ENCODE measurements at regions not wholly inside any gene's neighbourhood (a gene's known extent, or its start where the extent isn't known, plus 50 kb on each side); places are given as distances from the start of the nearest gene placed in this dataset.
A peak's percentile ranks its signal among the peaks of the same experiment; 100 is the strongest.

- DNase-seq, result no peak
- Histone ChIP-seq H3K27me3 (no peaks in the 10 kb centered on the region), H3K36me3 (ENCODE audit: low read depth, missing control alignments) (no peaks in the 10 kb centered on the region), H3K4me3 (no peak overlapping the region), H3K9me3 (no peaks in the 10 kb centered on the region), H3K27ac (no peak overlapping the region), H3K4me1 (no peaks in the 10 kb centered on the region)
- TF ChIP-seq POLR2A (IDR thresholded peaks at IDR 0.05) (no peak), CTCF (IDR thresholded peaks at IDR 0.05) (no peak)
- WGBS, 2 donors, result 85 to 92% methylated on average over 3 of the region's 3 CpGs
- intact Hi-C loops (cut with DNase I; ENCODE audit: low total_unique reads), result no loop called here
Measured at GRCh38 chr3:137820366-137820765, 56.3 kb downstream of the SOX14 start.

- no peaks in the 10 kb centered on the region for H3K27me3 ChIP-seq
- WGBS, 2 donors, result 78 to 93% methylated on average over 1 of the region's 1 CpG
- H3K4me3 ChIP-seq, result no peak overlapping the region
- no peak overlapping the region for H3K27ac ChIP-seq
- no peaks in the 10 kb centered on the region for H3K4me1 ChIP-seq
- no peaks in the 10 kb centered on the region for H3K36me3 ChIP-seq (ENCODE audit: low read depth, missing control alignments)
- DNase-seq, result no peak
- no peak for TF ChIP-seq POLR2A (IDR thresholded peaks at IDR 0.05)
- TF ChIP-seq CTCF (IDR thresholded peaks at IDR 0.05), result no peak
- no peaks in the 10 kb centered on the region for H3K9me3 ChIP-seq
- intact Hi-C loops (cut with DNase I; ENCODE audit: low total_unique reads), result no loop called here
Measured at GRCh38 chr3:137835096-137835495, 71.0 kb downstream of the SOX14 start.

- Histone ChIP-seq H3K4me1 (no peaks in the 10 kb centered on the region), H3K36me3 (ENCODE audit: low read depth, missing control alignments) (no peaks in the 10 kb centered on the region), H3K27ac (no peak overlapping the region), H3K4me3 (no peak overlapping the region), H3K9me3 (no peaks in the 10 kb centered on the region), H3K27me3 (no peaks in the 10 kb centered on the region)
- 44 to 51% methylated on average over 4 of the region's 4 CpGs for WGBS, 2 donors
- no peak for TF ChIP-seq POLR2A (IDR thresholded peaks at IDR 0.05)
- no peak for TF ChIP-seq CTCF (IDR thresholded peaks at IDR 0.05)
- no peak for DNase-seq
- intact Hi-C loops (cut with DNase I; ENCODE audit: low total_unique reads), result no loop called here
Measured at GRCh38 chr3:137845194-137845593, 81.1 kb downstream of the SOX14 start.

GRCh38 chr3:137845666-137846065, 81.6 kb downstream of the SOX14 start:
- intact Hi-C loops (cut with DNase I; ENCODE audit: low total_unique reads), result no loop called here
- DNase-seq, result no peak
- Histone ChIP-seq H3K27me3 (no peaks in the 10 kb centered on the region), H3K27ac (no peak overlapping the region), H3K36me3 (ENCODE audit: low read depth, missing control alignments) (no peaks in the 10 kb centered on the region), H3K4me1 (no peaks in the 10 kb centered on the region), H3K4me3 (no peak overlapping the region), H3K9me3 (no peaks in the 10 kb centered on the region)
- TF ChIP-seq POLR2A (IDR thresholded peaks at IDR 0.05), result no peak
- no peak for TF ChIP-seq CTCF (IDR thresholded peaks at IDR 0.05)
- WGBS, 2 donors, result 84 to 85% methylated on average over 3 of the region's 3 CpGs

- H3K9me3 ChIP-seq, result no peaks in the 10 kb centered on the region
- WGBS, 2 donors, result 50 to 63% methylated on average over 13 of the region's 13 CpGs
- TF ChIP-seq CTCF (IDR thresholded peaks at IDR 0.05) (no peak), POLR2A (IDR thresholded peaks at IDR 0.05) (no peak)
- no peaks in the 10 kb centered on the region for H3K36me3 ChIP-seq (ENCODE audit: low read depth, missing control alignments)
- H3K27ac ChIP-seq, result no peak overlapping the region
- H3K4me3 ChIP-seq, result peak overlapping the region in 1 of 2 donors; percentile 17
- no peak for DNase-seq
- intact Hi-C loops (cut with DNase I; ENCODE audit: low total_unique reads), result no loop called here
- no peaks in the 10 kb centered on the region for H3K4me1 ChIP-seq
- H3K27me3 ChIP-seq, result no peaks in the 10 kb centered on the region
Measured at GRCh38 chr3:137852391-137852830, 88.3 kb downstream of the SOX14 start.

Measured in testis (tissue), 2 donors.